ENCODE measurements at regions not wholly inside any gene's neighbourhood (a gene's known extent, or its start where the extent isn't known, plus 50 kb on each side); places are given as distances from the start of the nearest gene placed in this dataset.

DNA sequence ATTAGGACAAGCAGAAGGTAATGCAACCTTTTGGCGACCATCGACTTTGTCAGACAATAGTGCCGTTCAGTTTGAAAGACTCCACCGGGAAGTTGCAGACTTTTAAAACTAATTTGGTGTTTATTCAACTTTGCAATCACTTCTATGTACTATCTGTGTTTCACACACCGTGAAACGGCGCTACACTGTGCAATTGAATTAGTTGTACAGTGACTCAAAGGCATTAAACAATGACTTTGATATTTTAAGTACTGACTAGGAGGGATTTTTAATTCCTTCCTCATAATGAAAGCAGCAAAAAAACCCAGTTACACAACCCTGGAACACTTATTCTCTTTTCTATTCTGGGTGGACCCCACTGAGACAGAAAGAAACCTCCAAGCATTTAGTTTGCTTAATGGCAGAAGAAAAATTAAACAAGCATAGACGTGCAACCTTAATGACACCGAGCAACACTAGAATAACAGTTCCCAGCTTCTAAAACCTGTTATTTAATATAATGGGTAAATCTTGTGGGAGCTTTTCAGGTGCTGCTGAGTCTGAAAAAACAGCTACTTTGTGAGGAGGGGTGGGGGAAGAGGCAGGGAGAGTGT is 176.8 kb downstream of the LMO4 start:
- Mint-ChIP-seq H3K27ac (no peak overlapping the region), H3K4me1 (no peaks in the 10 kb centered on the region), H3K9me3 (ENCODE audit: low read depth) (no peaks in the 10 kb centered on the region)

DNA sequence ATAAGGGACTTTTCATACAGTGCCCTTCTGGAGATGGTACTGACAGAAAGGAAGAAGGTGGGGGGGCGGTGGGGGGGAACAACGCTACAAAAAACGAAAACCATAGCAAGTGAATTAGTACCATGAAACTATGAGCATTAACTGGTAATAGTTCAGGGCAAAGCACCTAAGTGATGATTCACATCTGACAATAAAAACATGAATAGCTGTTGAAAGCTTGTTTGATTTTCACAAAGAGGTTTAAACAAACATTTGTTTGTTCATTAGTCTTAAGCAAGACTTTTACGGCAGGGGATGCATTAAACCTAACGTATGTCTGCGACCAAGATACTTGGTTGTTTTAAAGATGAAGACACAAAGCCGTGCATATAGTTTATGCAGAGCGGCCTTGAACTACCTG is 177.5 kb downstream of the LMO4 start:
- ATAC-seq (no peak), DNase-seq (no peak)
- no peaks in the 10 kb centered on the region for H3K27me3 Mint-ChIP-seq
- H3K4me1 Mint-ChIP-seq, result no peaks in the 10 kb centered on the region
- CTCF ChIA-PET, result no interaction called here
- H3K27ac Mint-ChIP-seq, result no peak overlapping the region
- no peaks in the 10 kb centered on the region for H3K36me3 Mint-ChIP-seq
- no peak overlapping the region for H3K4me3 Mint-ChIP-seq
- H3K9me3 Mint-ChIP-seq (ENCODE audit: low read depth), result no peaks in the 10 kb centered on the region

More for the DNA sequence above, 176.8 kb downstream of the LMO4 start:
- Mint-ChIP-seq H3K4me3 (no peak overlapping the region), H3K36me3 (no peaks in the 10 kb centered on the region), H3K27me3 (no peaks in the 10 kb centered on the region)
- CTCF ChIA-PET, result no interaction called here
- DNase-seq, result no peak
- ATAC-seq, result no peak

DNA sequence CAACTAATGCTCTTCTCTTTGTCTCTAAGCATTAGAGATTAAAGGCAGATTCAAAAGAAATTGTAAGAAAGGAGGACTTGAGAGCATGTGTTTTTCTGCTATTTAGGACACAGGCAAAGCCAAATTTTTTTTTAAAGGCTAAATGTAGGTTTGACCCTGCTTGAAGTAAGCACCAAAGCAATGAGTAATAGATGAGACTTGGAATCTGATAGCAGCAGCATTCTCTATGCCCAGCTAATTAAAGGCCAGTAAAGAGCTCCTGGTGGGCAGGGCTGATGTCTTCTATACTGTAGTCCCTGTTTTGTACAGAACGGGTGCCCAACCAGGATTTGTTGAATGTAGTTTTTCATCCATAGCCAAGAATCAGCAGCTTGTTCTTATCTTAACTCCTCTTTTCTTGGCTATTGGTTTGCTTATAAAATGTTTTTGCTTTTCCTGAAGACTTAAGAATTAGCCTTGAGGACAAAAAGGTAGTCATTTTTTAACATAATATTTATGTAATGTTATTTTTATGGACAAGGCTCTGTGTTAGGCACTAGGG is 179.6 kb downstream of the LMO4 start:
- DNase-seq (no peak), ATAC-seq (no peak)
- no peaks in the 10 kb centered on the region for H3K9me3 Mint-ChIP-seq (ENCODE audit: low read depth)
- CTCF ChIA-PET, result no interaction called here
- H3K27ac Mint-ChIP-seq, result no peak overlapping the region
- H3K36me3 Mint-ChIP-seq, result no peaks in the 10 kb centered on the region
- H3K4me3 Mint-ChIP-seq, result no peak overlapping the region
- H3K27me3 Mint-ChIP-seq, result peaks cover 8% of the 10 kb centered on the region
- H3K4me1 Mint-ChIP-seq, result no peaks in the 10 kb centered on the region

DNA sequence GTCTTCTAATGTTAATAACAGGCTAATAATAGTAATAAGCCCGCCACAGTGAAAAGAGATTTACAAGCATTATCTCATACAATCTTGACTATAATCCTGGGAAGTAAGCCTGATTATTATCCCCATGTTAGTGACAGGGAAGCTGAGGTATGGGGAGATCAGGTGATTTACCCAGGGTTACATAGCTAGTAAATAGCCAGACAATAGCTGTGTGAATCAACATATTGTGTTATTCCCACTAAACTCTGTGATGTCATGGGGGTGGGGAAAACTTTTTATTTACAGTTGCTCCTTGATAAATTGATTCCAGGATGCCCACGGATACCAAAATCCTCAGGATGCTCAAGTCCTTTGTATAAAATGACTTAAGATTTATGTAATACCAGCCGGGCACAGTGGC is 181.9 kb downstream of the LMO4 start:
- Mint-ChIP-seq H3K9me3 (ENCODE audit: low read depth) (no peaks in the 10 kb centered on the region), H3K4me1 (no peaks in the 10 kb centered on the region), H3K4me3 (no peak overlapping the region), H3K36me3 (no peaks in the 10 kb centered on the region), H3K27ac (no peak overlapping the region), H3K27me3 (peaks cover 11% of the 10 kb centered on the region)
- CTCF ChIA-PET, result no interaction called here
- no peak for DNase-seq
- no peak for ATAC-seq

DNA sequence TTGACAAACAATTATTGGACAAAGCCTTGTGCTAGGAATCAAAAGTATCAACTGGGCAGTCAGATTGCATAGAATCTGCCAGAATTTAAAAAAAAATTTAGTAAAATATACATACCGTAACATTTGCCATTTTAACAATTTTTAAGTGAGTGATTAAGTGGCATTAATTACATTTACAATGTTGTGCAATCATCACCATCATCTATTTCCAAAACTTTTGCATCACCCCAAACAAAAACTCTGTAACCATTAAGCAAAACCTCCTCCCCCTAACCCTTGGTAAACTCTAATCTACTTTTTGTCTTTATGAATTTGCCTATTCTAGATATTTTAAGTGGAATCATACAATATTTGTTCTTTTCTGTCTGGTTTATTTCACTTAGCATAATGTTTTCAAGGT is 182.8 kb downstream of the LMO4 start:
- Mint-ChIP-seq H3K36me3 (no peaks in the 10 kb centered on the region), H3K9me3 (ENCODE audit: low read depth) (no peaks in the 10 kb centered on the region), H3K27ac (no peak overlapping the region), H3K27me3 (peaks cover 11% of the 10 kb centered on the region), H3K4me1 (no peaks in the 10 kb centered on the region), H3K4me3 (no peak overlapping the region)
- CTCF ChIA-PET, result no interaction called here
- DNase-seq, result no peak
- ATAC-seq, result no peak

DNA sequence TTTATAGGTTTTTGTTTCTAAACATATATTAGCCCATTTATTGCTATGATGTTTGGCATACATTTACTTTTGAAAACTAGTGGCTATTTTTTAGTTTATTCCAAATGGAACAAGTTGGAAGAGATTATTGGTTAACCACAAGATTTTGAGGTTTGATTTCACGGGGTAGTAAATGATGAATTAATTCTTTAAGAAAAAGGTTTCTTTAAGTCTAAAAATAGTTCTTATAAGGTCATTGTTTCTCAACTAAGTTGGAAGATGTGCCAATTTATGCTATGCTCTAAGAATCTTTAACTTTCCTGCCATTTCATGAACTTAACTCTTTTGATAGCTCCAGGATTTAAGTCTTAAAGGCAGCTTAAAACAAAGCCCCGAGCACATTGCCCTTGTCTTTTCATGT is 183.8 kb downstream of the LMO4 start:
- ATAC-seq, result no peak
- Mint-ChIP-seq H3K27ac (no peak overlapping the region), H3K27me3 (peaks cover 11% of the 10 kb centered on the region), H3K36me3 (no peaks in the 10 kb centered on the region), H3K4me3 (no peak overlapping the region), H3K4me1 (no peaks in the 10 kb centered on the region), H3K9me3 (ENCODE audit: low read depth) (no peaks in the 10 kb centered on the region)
- CTCF ChIA-PET, result no interaction called here
- no peak for DNase-seq

DNA sequence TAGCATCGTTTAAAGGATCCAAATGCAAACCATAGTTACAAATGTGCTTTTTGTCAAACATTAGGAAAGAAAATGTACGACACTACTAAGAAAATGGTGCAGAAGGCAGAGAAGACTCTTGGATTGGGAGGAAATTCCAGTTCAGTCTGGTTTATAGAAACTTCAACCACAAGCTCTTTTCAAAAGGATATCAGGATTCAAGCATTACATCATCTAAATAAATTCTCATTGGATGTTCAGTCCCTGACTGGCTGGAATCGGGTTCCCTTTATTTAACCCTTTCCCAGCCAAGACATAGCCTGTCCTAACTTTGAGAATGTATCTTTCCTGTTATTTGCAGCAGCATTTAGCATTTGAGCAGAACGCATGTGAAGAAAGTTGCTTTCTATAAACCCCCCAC is 184.6 kb downstream of the LMO4 start:
- Mint-ChIP-seq H3K4me1 (no peaks in the 10 kb centered on the region), H3K27ac (no peak overlapping the region), H3K4me3 (no peak overlapping the region), H3K27me3 (peaks cover 16% of the 10 kb centered on the region), H3K36me3 (no peaks in the 10 kb centered on the region), H3K9me3 (ENCODE audit: low read depth) (no peaks in the 10 kb centered on the region)
- DNase-seq (no peak), ATAC-seq (no peak)
- CTCF ChIA-PET, result no interaction called here

DNA sequence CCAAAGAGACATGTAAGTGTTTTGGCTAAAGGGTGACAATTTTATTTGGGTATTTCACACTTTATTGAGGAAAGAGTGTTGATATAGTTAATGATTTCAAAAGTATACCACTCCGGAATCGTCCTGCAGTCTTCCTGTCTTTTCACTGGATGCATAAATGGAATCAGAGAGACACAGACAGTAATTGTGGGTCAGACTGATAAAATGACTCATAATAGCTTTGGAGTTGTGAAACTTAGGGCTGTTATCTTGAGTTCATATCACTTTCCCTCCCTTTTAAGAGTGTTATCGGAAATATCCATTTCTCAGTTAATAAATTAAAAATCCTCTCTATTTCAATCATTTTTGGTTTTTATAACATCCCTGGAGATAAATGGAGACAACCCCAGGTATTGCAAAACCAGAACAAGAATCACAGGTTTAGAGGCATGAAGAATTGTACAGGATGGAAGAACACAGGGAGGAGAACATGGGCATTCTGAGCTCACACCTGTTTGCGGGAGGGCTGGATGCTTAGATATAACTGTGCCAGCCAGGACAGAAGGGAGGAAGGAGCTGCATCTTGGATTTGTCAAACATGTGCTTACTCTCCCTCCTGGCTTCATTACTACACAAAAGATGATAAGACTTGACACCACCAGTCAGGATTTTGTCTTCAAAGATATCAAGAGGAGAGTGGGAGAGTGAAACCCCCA is 185.4 kb downstream of the LMO4 start:
- CTCF ChIA-PET, result no interaction called here
- ATAC-seq (no peak), DNase-seq (no peak)
- Mint-ChIP-seq H3K4me3 (no peak overlapping the region), H3K4me1 (no peaks in the 10 kb centered on the region), H3K27ac (no peak overlapping the region), H3K27me3 (peaks cover 16% of the 10 kb centered on the region), H3K36me3 (no peaks in the 10 kb centered on the region), H3K9me3 (ENCODE audit: low read depth) (no peaks in the 10 kb centered on the region)

DNA sequence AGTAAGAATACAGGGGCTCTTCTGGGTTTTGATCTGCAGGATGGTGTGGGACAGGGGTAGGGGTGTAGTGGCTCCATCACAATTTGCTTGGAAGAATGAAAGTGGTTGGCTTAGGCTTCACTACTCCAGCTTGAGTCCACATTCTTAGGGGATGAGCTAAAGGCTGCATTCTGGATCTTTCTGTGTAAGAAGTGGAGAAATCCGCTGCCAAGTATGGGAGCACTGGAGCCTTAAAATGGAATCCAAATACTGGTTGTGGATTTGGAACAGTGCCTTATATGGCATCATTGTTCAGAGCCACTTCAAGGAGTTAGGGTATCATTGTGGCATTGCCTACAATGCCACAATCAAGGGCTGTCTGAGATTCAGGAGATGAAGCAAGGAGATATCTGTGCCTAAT is 187.1 kb downstream of the LMO4 start:
- CTCF ChIA-PET, result no interaction called here
- no peak overlapping the region for H3K27ac Mint-ChIP-seq
- no peaks in the 10 kb centered on the region for H3K36me3 Mint-ChIP-seq
- H3K27me3 Mint-ChIP-seq, result peaks cover 18% of the 10 kb centered on the region
- no peaks in the 10 kb centered on the region for H3K4me1 Mint-ChIP-seq
- no peak overlapping the region for H3K4me3 Mint-ChIP-seq
- ATAC-seq (no peak), DNase-seq (no peak)
- no peaks in the 10 kb centered on the region for H3K9me3 Mint-ChIP-seq (ENCODE audit: low read depth)

DNA sequence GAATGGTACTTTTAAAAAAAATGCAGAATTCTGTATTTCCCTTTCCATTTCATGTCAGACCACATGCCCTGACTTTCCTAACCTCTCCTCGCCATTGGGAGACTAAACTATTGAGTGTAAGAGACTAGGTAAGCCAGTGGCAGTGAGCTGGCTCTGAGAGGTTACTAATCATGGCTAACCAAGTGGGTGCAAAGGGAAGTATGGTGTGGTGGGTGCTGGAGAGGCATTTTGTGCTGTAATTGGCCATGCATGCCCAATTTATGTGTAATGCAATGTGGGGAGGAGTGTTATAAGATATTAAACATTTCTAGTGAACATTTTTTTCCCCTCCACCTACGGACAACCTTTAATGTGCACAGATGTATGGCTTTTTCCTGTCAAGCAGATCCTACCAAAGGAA is 190.1 kb downstream of the LMO4 start:
- ATAC-seq, result no peak
- CTCF ChIA-PET, result no interaction called here

DNA sequence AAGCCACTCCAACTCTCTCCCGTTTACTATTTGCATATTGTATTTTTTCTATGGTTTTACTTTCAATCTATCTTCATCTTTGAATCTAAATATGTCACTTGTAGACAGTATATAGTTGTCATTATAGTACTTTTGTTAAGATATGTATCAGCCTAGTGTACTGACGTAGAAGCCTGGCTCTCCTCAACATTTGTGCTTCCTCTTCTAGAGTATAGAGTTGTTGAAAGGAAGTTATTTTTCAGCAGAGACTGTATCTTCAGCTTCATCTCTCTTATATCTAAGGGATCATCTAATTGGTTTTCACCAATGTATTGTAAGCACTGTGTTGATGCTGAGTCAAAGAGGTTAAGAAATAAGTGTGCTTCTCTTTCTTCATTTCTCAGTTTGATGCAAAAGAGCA is 192.8 kb downstream of the LMO4 start:
- Mint-ChIP-seq H3K9me3 (ENCODE audit: low read depth) (no peaks in the 10 kb centered on the region), H3K4me3 (no peak overlapping the region), H3K27me3 (peaks cover 15% of the 10 kb centered on the region), H3K36me3 (no peaks in the 10 kb centered on the region), H3K4me1 (no peaks in the 10 kb centered on the region), H3K27ac (no peak overlapping the region)
- ATAC-seq (no peak), DNase-seq (no peak)
- CTCF ChIA-PET, result no interaction called here

More for the DNA sequence above, 190.1 kb downstream of the LMO4 start:
- H3K27ac Mint-ChIP-seq, result no peak overlapping the region
- peaks cover 14% of the 10 kb centered on the region for H3K27me3 Mint-ChIP-seq
- H3K4me1 Mint-ChIP-seq, result no peaks in the 10 kb centered on the region
- H3K36me3 Mint-ChIP-seq, result no peaks in the 10 kb centered on the region
- no peak overlapping the region for H3K4me3 Mint-ChIP-seq
- no peaks in the 10 kb centered on the region for H3K9me3 Mint-ChIP-seq (ENCODE audit: low read depth)
- DNase-seq, result no peak

DNA sequence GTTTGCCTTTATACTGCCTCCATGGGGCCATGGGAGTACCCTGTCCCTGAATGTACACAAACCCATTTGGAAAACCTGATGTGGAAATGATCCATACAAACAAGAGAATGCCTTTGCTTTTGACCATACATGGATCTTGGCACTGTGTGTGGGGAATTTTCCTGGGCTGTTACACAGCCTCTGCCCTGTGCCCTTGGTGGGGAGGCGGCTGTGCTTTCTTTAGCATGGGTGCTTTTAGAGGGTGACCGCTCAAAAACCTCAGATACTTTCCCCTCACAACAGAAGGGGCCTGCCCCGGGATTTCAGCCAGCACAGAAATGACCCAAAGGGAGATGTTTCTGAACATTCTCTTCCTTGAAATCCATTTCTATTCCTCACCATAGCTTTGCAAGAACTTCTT is 194.8 kb downstream of the LMO4 start:
- Mint-ChIP-seq H3K36me3 (no peaks in the 10 kb centered on the region), H3K27me3 (peaks cover 16% of the 10 kb centered on the region), H3K4me1 (no peaks in the 10 kb centered on the region), H3K4me3 (no peak overlapping the region), H3K27ac (no peak overlapping the region), H3K9me3 (ENCODE audit: low read depth) (no peaks in the 10 kb centered on the region)
- CTCF ChIA-PET, result no interaction called here
- DNase-seq, result no peak
- no peak for ATAC-seq

DNA sequence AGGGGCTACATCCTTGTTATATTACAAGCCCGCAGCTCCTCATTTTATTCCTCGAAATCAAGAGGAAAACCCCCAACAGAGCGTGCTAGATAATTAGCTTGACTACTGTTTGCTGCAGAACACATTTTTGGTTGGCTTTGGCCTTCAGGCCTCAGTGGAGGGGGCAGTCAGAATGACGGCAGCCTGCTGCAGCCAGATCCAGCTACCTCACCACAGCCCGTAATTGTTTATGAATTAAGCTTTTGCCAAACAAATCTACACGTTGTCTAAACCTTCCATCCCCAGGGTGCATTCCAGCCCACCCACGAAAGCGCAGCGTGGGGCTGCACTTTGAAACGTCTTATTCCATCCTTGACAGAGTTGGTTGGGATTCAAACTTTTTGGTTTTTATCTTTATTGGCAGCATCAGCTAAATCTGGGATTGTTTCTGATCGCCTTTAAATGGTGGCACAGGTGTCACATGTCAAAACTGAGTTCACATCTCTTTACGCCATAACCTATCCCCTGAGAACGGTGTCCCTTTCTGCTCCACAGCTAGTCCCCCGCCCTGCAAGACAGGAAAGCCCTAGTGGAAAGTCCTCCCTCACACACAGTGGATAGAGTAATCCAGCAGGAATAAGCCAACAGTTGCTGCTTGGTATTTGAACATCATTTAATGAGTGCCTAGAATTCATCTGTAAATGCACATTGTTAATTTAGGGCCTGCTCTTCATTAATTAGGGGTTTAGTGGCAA is 195.5 kb downstream of the LMO4 start:
- H3K27ac Mint-ChIP-seq, result no peak overlapping the region
- no peaks in the 10 kb centered on the region for H3K9me3 Mint-ChIP-seq (ENCODE audit: low read depth)
- ATAC-seq (no peak), DNase-seq (no peak)
- peaks cover 16% of the 10 kb centered on the region for H3K27me3 Mint-ChIP-seq
- no peaks in the 10 kb centered on the region for H3K36me3 Mint-ChIP-seq
- H3K4me1 Mint-ChIP-seq, result no peaks in the 10 kb centered on the region
- no peak overlapping the region for H3K4me3 Mint-ChIP-seq
- CTCF ChIA-PET, result no interaction called here
